ENCODE measurements at regions not wholly inside any gene's neighbourhood (a gene's known extent, or its start where the extent isn't known, plus 50 kb on each side); places are given as distances from the start of the nearest gene placed in this dataset.
"Not testable (repeated sequence)": the region's sequence is repeated elsewhere in the genome, so short reads cannot be mapped to it uniquely, and the experiment has no call there.

GRCh38 chr12:45490232-45490881, 239.1 kb upstream of the ARID2 start:
- no peak for DNase-seq

GRCh38 chr12:45494279-45494678, 235.2 kb upstream of the ARID2 start:
- no peak for DNase-seq

GRCh38 chr12:45498645-45499044, 230.9 kb upstream of the ARID2 start:
- DNase-seq = no peak

- no peak for DNase-seq
Measured at GRCh38 chr12:45502481-45503128, 226.9 kb upstream of the ARID2 start.

DNA sequence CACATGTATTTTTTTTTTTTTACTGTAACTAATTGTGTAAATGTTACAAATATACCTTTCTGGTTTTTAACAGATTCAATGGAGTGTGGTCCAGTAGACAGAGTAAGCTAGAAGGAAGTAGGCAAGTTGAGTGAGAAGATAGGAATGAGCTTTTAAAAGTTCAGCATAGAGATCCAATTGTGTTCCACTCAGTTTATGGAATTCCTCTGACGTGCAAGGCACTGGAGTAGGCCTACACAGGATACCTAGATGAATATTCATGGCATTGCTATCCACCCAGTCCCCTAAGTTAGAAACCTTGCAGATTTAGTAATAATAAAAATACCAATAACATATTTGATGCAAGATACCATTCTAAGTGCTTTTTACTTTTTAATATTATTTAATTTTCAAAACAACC, 225.6 kb upstream of the ARID2 start:
- DNase-seq = no peak

- no peak for DNase-seq
Measured at GRCh38 chr12:45504316-45505010, 225.0 kb upstream of the ARID2 start.

GRCh38 chr12:45509187-45509586, 220.3 kb upstream of the ARID2 start:
- DNase-seq = peak; percentile 18 to 27

DNA sequence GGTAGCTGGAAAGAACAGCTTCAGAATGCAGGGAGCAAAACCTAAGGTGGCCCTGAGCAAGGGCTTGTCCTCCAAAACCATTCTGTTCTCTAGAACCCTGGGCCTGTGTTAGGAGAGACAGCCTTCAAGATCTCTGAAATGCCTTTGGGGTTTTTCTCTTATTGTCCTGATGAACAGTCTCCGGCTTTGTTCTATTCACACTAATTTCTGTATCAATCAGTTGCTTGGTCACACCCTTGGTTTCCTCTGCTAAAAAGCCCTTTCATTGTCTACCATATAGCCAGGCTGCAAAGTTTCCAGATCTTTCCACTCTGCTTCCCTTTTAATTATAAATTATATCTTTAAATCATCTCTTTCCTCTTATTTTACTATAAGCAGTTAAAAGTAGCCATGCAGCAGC, 219.9 kb upstream of the ARID2 start:
- DNase-seq = no peak

DNA sequence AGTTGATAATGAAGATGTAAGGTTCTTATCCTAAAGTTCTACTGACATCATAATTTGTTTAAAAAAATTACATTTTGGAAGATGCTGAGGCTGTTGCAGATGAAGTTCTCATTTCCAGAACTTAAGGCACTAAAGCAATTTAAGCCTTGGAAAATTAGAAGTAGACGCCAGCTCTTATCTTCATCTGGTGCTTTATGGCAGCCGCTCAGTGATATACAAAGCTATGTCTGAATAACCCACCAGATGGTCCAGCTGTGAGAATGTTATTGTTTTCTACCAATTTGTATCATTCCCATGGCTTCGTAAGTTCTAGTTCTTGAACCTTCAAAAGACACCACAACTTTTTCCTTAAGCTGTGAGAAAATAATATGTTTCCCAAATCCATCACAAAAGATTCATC, 212.1 kb upstream of the ARID2 start:
- DNase-seq = no peak

GRCh38 chr12:45518291-45519235, 210.9 kb upstream of the ARID2 start:
- peak; percentile 60 to 79 for DNase-seq

DNA sequence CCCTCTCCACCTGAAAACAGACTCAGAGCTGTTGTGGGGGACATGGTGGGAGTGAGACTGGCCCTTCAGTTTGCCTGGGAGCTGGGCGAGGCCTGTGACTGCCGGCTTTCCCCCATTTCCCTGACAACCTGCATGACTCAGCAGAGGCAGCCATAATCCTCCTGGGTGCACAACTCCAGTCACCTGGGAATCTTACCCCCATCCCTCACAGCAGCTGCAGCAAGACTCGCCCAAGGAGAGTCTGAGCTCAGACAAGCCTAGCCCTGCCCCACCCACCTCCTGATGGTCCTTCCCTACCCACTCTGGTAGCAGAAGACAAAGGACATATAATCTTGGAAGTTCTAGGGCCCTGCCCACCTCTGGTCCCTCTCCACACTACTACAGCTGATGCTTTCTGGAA, 207.3 kb upstream of the ARID2 start:
- DNase-seq = no peak

DNA sequence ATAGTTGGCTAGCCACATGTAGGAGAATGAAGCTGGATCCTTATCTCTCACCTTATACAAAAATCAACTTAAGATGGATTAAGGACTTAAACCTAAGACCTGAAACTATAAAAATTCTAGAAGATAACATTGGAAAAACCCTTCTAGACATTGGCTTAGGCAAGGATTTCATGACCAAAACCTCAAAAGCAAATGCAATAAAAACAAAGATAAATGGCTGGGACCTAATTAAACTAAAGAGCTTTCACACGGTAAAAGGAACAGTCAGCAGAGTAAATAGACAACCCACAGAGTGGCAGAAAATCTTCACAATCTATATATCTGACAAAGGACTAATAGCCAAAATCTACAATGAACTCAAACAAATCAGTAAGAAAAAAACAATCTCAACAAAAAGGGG, 202.7 kb upstream of the ARID2 start:
- not testable (repeated sequence) for DNase-seq

DNA sequence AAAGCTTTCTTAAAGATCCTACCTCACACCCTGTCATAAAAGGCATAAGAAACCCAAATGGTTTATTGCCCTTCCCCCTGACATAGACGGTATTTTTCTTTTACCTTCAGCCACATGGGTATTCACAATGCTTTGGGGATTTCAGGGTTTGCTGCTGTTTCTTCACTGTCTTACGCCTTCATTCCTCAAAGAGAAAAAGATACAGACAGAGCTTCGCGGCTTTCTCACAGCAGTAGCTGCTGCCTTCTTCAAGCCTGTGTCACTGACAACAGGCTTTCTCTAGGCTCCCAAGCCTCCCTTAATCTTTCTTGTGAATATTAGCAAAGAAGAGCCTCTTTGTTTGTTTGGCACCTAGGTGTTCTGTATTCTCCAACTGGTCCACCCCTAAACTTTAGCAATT, 197.4 kb upstream of the ARID2 start:
- no peak for DNase-seq

GRCh38 chr12:45535610-45536180, 193.8 kb upstream of the ARID2 start:
- DNase-seq = no peak

DNA sequence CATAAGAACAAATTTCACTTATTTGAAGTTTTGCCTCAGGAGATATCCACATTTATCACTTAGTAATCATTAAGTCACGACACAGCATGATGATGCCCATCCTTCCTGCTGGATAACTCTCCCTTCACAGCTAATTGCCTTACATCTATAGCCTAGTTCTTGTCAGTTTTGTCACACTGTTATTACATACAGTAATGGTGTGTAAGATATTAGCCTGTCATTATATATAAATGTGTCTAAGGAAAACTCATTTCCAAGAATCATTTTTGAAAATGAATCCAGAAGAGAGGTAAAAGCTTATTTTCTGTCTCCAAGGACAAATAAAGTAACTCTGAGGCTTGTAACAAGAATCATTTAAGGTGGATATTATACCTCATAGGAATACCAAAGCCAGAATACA, 193.2 kb upstream of the ARID2 start:
- no peak for DNase-seq

- no peak for DNase-seq
Measured at GRCh38 chr12:45540661-45541341, 188.7 kb upstream of the ARID2 start.

GRCh38 chr12:45543887-45544286, 185.6 kb upstream of the ARID2 start:
- DNase-seq = peak; percentile 72 to 82

DNA sequence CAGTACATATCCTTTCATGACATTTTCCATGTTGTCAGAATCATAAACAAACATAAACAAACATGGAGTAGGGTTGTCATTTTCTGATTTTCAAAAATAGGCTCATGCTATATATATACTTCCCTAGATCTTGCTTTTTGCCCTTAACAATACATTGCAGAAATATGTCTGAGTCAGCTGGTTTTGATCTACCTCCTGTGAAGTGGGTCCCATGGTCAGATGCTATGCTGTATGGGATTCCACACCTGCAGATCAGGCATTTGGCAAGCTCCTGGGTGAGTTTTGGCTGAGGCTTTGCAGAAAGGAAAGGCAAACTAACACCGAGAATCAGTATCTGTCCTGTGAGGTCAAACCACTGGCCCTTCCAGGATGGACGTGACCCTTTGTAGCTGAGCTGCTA, 183.0 kb upstream of the ARID2 start:
- no peak for DNase-seq

DNA sequence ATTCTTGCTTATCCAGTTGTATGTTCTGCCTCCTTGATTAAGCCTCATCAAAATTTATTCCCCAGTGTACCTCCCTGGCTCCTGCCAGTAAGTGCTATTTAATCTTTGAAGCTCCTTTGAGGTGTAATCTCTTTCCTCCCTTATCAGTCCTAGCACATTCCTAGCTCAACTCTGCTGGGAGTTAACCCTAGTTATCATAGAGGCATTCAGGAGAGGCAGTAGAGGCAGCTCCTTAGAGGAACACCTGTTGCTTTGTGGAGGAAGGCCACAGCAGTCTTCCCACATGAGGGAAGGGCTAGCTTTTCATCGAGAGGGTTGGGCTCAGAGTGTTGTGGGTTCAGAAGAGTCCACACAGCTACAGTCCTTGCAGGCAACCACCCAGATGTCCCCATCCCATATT, 182.4 kb upstream of the ARID2 start:
- DNase-seq = no peak

- DNase-seq = no peak
Measured at GRCh38 chr12:45547822-45548221, 181.7 kb upstream of the ARID2 start.

DNA sequence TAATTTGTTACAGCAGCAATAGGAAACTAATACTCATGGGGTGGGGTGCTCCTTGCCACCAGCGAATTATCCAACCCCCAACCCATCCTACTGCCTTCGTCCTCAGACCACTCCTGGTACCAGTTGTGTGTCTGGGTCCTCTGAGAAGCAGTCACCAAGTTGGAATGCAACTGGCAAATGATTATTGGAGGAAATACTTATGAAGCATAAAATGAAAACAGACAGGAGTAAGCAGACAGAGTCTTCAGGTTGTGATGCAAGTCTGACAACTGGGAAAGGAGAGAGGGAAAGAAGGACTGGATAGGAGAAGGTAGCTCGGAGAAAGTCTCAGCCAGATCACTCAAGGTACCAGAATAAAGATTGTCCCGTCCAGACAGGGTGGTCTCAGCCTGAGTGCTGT, 181.1 kb upstream of the ARID2 start:
- DNase-seq = no peak

DNA sequence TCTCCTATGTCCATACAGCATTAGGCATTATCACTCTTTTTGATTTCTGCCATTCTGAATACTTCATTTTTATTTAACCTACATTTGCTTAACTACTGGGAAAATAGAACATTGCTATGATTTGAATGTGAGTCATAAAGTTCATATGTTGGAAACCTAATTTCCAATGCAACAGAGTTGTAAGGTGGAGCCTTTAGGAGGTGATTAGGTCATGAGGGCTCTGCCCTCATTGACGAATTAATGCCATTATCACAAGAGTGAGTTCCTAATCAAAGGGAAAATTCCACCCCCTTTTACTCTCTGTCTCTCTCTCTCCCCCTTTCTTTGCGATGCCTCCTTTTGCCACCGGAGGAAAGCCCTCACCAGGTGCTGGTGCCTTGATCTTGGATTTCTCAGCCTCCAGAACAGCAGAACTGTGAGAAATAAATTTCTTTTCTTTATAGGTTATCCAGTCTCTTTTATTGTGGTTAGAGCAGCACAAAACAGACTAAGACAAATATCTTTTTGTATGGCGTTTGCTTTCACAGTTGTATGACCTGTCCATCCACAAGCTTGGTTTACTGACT, 180.1 kb upstream of the ARID2 start:
- DNase-seq = no peak

Measured in CD4-positive, alpha-beta T cell treated with Interleukin-4 for 1 hour (primary cell).